Upper lobe of left lung (tissue), 6 donors: ENCODE measurements at regions not wholly inside any gene's neighbourhood (a gene's known extent, or its start where the extent isn't known, plus 50 kb on each side); places are given as distances from the start of the nearest gene placed in this dataset.

ENCODE experiments used
- ATAC-seq, 2 donors: fragments of 200-7000 bp; cut with Tn5 transposase; one replicate each; pipeline ENCODE4 v1.9.1; 2022; ENCODE audit warnings: mild to moderate bottlenecking in 2 of 2, moderate library complexity in 2 of 2; ENCODE audit not compliant: low FRiP score in 2 of 2
- DNase-seq, 2 donors: peaks; one replicate each; pipeline ENCODE4 v3.0.0-alpha.2; 2019 to 2020
- H3K27ac ChIP-seq, 4 donors: fragments of 200-600 bp; sonication (generic); one replicate each; pipeline ENCODE4 v1.5.1; 2016 to 2019
- H3K27me3 ChIP-seq, 4 donors: fragments of 200-600 bp; sonication (generic); one replicate each; pipeline ENCODE4 v1.5.1; 2017 to 2019
- H3K36me3 ChIP-seq, 4 donors: fragments of 200-600 bp; sonication (generic); one replicate each; pipeline ENCODE4 v1.5.1; 2016 to 2019
- H3K4me1 ChIP-seq, 4 donors: fragments of 200-600 bp; sonication (generic); one replicate each; pipeline ENCODE4 v1.5.1; 2018 to 2019
- H3K4me3 ChIP-seq, 4 donors: fragments of 200-600 bp; sonication (generic); one replicate each; pipeline ENCODE4 v1.5.1; 2017 to 2019; ENCODE audit warnings: mild to moderate bottlenecking in 2 of 4, moderate library complexity in 1 of 4
- H3K9me3 ChIP-seq, 4 donors: fragments of 200-600 bp; sonication (generic); one replicate each; pipeline ENCODE4 v1.5.1; 2018 to 2019
- EP300 ChIP-seq, 4 donors: sonication (generic); formaldehyde crosslinking; IDR thresholded peaks; one replicate each; pipeline ENCODE4 v1.5.1; 2017; ENCODE audit warnings: antibody characterized with exemption in 4 of 4, control low read depth in 2 of 4
- POLR2A ChIP-seq, 4 donors: fragments of 450-650 bp; IDR thresholded peaks; one replicate each; pipeline ENCODE4 v1.5.1; 2016 to 2017; ENCODE audit warnings: antibody characterized with exemption in 4 of 4, mild to moderate bottlenecking in 2 of 4
- POLR2AphosphoS5 ChIP-seq, 2 donors: sonication (generic); formaldehyde crosslinking; IDR thresholded peaks; one replicate each; pipeline ENCODE4 v1.5.1; 2017; ENCODE audit warnings: antibody characterized with exemption in 2 of 2
- WGBS, 2 donors: methylation state at CpG; one replicate each; pipeline ENCODE4 v1.1.5; 2017 to 2018; 5-methylcytosine and 5-hydroxymethylcytosine counted together
- TF ChIP-seq, protein P1 (sequence below), 6 experiments: fragments of 450-650 bp in 4 of 6; fragments of 200-600 bp in 2 of 6; sonication (generic) in 2 of 6; IDR thresholded peaks; one replicate each; pipeline ENCODE4 v1.5.1; 2016 to 2019; ENCODE audit warnings: antibody characterized with exemption in 6 of 6
- donor health status: DM: no; HTN: no; CAD: no; lungs with moderate emphysema.
- donor health status: DM: no; HTN: yes; CAD: no; lungs with severe emphysema.

- Histone ChIP-seq H3K27me3 (no peaks in the 10 kb centered on the region), H3K36me3 (no peaks in the 10 kb centered on the region), H3K4me1 (no peaks in the 10 kb centered on the region), H3K27ac (no peak overlapping the region), H3K9me3 (no peaks in the 10 kb centered on the region), H3K4me3 (no peak overlapping the region)
- DNase-seq (no peak), ATAC-seq (no peak)
- no peak for TF ChIP-seq POLR2A (IDR thresholded peaks at IDR 0.05)
- no peak for TF ChIP-seq POLR2AphosphoS5 (IDR thresholded peaks at IDR 0.05)
- TF ChIP-seq, protein P1, sequence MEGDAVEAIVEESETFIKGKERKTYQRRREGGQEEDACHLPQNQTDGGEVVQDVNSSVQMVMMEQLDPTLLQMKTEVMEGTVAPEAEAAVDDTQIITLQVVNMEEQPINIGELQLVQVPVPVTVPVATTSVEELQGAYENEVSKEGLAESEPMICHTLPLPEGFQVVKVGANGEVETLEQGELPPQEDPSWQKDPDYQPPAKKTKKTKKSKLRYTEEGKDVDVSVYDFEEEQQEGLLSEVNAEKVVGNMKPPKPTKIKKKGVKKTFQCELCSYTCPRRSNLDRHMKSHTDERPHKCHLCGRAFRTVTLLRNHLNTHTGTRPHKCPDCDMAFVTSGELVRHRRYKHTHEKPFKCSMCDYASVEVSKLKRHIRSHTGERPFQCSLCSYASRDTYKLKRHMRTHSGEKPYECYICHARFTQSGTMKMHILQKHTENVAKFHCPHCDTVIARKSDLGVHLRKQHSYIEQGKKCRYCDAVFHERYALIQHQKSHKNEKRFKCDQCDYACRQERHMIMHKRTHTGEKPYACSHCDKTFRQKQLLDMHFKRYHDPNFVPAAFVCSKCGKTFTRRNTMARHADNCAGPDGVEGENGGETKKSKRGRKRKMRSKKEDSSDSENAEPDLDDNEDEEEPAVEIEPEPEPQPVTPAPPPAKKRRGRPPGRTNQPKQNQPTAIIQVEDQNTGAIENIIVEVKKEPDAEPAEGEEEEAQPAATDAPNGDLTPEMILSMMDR (IDR thresholded peaks at IDR 0.05): no peak
- no peak for TF ChIP-seq EP300 (IDR thresholded peaks at IDR 0.05)
- 56 to 62% methylated on average over 2 of the region's 2 CpGs for WGBS, 2 donors
These were observed 102.6 kb upstream of the TLE4 start for GRCh38 chr9:79469164-79469563.

DNA sequence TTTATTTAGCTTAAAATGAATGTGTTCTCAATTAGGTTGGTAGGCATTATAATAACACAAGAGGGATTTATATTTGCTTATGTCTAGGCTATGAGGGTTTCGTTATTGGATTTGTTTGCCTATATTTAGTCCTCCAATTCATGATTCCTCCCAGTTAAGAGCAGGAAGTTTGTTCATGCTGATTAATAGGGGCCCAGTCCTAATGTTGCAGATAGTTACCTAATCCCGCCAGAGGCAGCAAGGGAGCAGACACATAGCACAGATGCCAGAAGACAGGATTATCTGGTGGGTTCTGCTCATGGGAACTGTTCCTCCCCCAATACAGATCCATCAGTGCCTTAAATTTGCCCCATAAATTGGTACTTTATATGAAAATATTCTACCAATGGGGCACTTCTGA lies 100.8 kb upstream of the TLE4 start:
- Histone ChIP-seq H3K4me1 (no peaks in the 10 kb centered on the region), H3K9me3 (no peaks in the 10 kb centered on the region), H3K27ac (no peak overlapping the region), H3K27me3 (no peaks in the 10 kb centered on the region), H3K36me3 (no peaks in the 10 kb centered on the region), H3K4me3 (no peak overlapping the region)
- ATAC-seq (no peak), DNase-seq (no peak)
- WGBS, 2 donors: 70 to 80% methylated on average over 2 of the region's 2 CpGs
- TF ChIP-seq POLR2AphosphoS5 (IDR thresholded peaks at IDR 0.05) (no peak), POLR2A (IDR thresholded peaks at IDR 0.05) (no peak)

DNA sequence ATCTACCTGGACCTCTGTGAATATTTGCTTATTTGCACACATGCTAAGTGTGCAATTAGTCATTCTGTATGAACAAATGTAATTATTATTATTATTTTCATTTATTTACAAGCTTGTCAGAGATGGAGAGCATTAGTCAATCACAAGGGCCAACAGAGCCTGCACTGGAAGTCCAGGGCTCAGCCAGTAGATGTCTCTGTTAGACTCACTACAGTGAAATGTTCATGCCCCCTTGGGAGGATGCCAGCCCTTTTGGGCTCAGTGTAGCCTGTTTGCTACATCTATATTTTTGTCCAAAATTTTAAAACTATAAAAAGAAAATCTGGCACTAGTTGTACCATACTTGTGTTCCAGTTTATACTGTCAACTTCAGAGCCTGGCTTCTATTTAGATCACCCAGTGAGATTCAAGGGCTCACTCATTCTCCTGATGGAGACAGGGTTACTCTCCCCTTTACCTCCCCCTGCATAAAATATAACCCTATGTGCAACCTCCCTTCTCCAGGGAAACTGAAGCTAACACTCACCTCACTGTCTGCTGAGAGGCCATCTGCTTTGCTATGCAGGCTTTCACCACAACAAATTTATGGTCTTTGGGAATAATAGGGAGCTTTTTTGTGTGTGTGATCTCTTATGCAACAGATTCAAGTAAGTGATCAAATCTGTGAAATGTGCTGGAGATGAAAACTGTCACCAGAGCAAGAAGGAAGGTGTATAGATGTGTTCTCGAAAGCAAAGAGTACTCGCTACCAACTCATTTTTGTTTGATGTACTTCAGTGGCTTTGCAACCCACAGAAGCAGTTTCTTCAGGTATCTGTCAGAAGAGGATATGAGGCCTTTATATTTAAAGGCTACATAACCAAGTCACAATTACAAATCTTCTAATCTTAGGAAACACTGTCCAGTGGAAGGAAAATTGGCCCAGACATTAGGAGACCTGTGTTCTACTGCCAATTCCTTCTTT lies 99.9 kb upstream of the TLE4 start:
- no peak for TF ChIP-seq POLR2A (IDR thresholded peaks at IDR 0.05)
- TF ChIP-seq EP300 (IDR thresholded peaks at IDR 0.05): no peak
- TF ChIP-seq, protein P1 (IDR thresholded peaks at IDR 0.05): peak in 1 of 6 experiments; percentile 32
- no peak for TF ChIP-seq POLR2AphosphoS5 (IDR thresholded peaks at IDR 0.05)
- 91 to 97% methylated on average over 2 of the region's 2 CpGs for WGBS, 2 donors
- Histone ChIP-seq H3K36me3 (no peaks in the 10 kb centered on the region), H3K27me3 (no peaks in the 10 kb centered on the region), H3K4me1 (no peaks in the 10 kb centered on the region), H3K4me3 (no peak overlapping the region), H3K9me3 (no peaks in the 10 kb centered on the region), H3K27ac (no peak overlapping the region)
- peak in 1 of 2 donors; percentile 38 for DNase-seq
- peak in 1 of 2 donors; percentile 58 for ATAC-seq

- DNase-seq (no peak), ATAC-seq (no peak)
- H3K4me3 ChIP-seq: no peak overlapping the region
- H3K4me1 ChIP-seq: no peaks in the 10 kb centered on the region
- H3K27ac ChIP-seq: no peak overlapping the region
- 88 to 96% methylated on average over 1 of the region's 1 CpG for WGBS, 2 donors
- TF ChIP-seq EP300 (IDR thresholded peaks at IDR 0.05) (no peak), POLR2A (IDR thresholded peaks at IDR 0.05) (no peak)
- TF ChIP-seq, protein P1 (IDR thresholded peaks at IDR 0.05): no peak
- no peaks in the 10 kb centered on the region for H3K27me3 ChIP-seq
- no peaks in the 10 kb centered on the region for H3K9me3 ChIP-seq
- no peaks in the 10 kb centered on the region for H3K36me3 ChIP-seq
These were observed 98.1 kb upstream of the TLE4 start for GRCh38 chr9:79473704-79474103.

DNA sequence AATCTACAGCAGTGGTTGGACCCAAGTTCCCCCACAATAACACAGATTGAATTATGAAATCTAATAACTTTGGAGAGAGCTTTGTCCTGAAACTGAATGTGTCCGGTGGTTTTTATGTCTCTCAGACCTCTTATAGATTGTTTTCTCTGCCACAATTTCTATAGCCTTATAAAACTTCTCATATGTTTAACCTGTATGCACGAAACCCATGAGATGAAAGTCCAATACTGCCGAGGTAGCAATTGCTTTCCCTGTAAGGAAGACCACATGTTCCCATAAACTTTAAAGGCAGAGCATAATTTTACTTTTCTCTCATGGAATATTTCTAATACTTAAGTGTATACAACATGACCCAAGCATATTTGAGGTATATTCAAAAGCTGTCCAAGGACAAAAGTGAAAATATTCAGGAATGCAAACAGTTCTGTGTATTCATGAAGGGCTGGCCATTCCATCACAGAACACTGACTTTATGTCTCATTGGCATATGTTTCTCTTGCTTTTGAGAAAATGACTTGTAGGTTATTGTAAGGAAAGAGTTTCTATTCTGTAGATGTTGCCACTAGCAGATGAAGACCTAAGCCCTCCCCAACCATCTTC lies 94.4 kb upstream of the TLE4 start:
- no peak for TF ChIP-seq POLR2AphosphoS5 (IDR thresholded peaks at IDR 0.05)
- TF ChIP-seq, protein P1 (IDR thresholded peaks at IDR 0.05): no peak
- TF ChIP-seq POLR2A (IDR thresholded peaks at IDR 0.05): no peak
- no peak for TF ChIP-seq EP300 (IDR thresholded peaks at IDR 0.05)
- DNase-seq (no peak), ATAC-seq (no peak)
- no peaks in the 10 kb centered on the region for H3K9me3 ChIP-seq
- H3K27ac ChIP-seq: no peak overlapping the region
- H3K27me3 ChIP-seq: no peaks in the 10 kb centered on the region
- no peaks in the 10 kb centered on the region for H3K36me3 ChIP-seq
- H3K4me3 ChIP-seq: no peak overlapping the region
- 84 to 92% methylated on average over 3 of the region's 3 CpGs for WGBS, 2 donors
- H3K4me1 ChIP-seq: peaks cover 0 to 14% (median 1%) of the 10 kb centered on the region in 4 donors
